Stimulated activated CD8-positive, alpha-beta memory T cell treated with anti-CD3 and anti-CD28 coated beads, Interleukin-7, amount 100 ng/mL, for 24 hours (primary cell): ENCODE measurements at regions not wholly inside any gene's neighbourhood (a gene's known extent, or its start where the extent isn't known, plus 50 kb on each side); places are given as distances from the start of the nearest gene placed in this dataset.
"Not testable (repeated sequence)": the region's sequence is repeated elsewhere in the genome, so short reads cannot be mapped to it uniquely, and the experiment has no call there.

Source experiments
- DNase-seq: peaks from one replicate; pipeline ENCODE4 v3.0.0-alpha.2; 2020; ENCODE audit warnings: low read depth

DNA sequence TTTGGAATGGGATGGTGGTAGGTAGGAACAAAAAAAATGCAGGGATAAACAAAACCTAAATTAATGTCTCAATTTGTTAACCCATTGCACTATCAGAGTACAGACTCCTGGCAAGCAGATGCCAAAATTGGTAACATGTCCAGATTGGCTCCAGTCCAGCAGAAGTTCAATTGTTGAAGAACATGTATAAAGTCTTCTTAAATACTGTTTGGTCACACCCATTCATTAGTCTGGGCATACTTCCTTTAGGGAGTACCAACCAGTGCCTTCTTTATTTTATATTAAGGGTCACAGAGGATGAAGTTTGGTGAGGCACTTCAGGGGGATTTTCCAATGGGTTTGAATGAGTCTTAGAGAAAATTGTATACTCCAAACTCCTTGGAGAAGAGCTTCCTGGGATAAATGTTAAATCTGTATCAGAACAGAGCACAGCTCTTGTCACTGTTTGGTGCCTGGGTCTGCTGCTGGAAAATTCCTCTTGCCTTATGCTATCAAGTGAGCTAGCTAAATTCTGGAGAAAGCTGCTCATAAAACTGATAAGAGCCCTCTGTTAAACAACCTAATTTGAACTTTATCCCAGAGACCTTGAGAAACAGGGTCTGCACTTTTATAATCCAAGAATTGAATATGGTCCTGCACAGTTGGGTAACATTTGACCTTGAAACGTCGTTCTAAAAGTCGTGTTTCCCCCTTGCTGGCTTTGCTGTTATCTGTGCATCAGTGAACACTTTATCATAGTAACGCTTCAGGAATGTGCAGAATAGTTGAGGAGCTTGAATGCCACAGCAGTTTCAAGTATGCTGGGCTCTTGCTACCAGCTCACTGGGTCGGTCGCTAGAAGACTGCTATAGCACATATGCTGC, 334.1 kb upstream of the CITED2 start:
- DNase-seq = no peak

DNA sequence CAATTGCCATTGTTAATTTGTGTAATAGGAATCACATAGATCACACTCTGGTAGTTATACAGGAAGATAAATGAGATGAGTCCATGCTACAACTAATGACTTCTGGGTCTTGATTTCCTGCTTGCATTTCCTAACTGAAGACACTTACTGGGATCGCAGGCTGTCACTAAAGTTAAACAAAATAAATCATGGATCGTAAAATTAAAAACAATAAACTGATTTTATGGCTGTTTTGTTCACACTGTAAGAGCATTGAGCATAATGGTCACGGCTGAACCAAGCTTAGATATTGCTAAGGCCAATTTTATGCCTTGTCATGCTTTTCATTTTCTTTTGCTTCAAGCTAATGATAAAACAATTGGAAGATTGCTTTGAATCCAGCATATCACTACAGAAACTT, 332.5 kb upstream of the CITED2 start:
- DNase-seq = no peak

DNA sequence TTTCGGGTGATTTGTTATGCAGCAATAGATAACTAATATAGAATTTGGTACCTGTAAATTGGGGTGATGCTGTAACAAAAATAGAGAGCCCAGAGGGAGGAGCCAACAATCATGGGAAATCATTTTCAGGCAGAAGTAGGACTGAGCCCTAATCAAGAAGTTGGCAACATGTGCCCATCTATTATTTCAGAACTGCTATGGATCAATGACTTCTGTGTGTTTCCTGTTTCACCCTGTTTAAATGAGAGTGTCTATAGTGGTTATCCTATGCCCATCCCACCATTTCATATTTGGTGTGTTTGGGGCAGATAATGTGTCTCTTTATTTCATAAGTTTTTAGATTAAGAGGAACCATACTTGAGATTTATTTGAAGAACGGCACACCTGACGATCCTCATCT, 330.8 kb upstream of the CITED2 start:
- DNase-seq = no peak

DNA sequence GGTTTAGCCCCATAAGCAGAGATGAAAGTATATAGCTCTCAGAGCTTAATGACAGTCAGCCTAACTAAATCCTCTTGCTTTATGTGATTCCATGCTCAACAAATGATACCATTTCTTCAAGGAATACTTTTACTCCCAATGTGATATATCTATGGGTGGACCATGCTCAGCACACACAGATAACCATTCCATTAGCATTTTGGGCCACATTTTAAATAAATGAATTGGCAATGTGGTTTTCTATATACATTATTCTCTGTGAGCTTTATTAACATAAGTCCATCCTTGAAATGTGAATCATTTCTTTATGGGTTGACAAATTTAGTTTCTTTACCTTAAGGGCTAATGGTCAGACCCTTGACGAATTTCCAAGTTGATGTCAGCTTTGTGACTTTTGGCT, 329.3 kb upstream of the CITED2 start:
- no peak for DNase-seq

DNA sequence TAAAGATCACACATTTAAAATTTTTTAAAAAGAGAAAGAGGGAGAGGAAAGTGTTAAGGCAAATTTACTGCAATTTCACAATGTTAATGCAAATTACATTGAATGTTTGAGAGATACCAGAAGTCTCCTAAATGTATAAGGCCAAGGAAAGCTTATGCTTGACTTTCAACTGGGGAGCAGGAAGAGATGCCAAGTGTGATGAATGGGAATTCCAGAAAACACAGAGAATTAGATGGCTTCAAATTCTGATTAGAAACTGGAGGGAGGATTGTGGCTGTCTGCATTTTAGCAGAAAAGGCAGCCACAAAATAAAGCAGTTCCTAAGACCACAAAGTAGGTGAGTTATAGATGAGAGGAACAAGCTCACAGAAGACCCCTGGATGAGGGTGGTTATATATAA, 328.3 kb upstream of the CITED2 start:
- DNase-seq = no peak

DNA sequence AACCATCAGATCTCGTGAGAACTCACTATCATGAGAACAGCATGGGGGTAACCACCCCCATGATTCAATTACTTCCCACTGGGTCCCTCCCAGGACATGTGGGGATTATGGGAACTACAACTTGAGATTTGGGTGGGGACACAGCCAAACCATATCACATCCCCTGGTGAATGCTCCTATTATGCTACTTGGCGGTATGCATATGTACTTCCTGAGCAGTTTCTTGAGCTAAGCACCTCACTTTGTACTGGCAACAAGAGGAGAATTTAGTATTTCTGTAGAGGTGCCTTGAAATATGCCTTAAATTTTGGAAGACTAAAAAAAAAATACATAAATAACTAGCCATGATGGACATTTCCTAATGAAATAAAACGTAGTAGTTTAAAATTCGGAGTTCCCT, 327.2 kb upstream of the CITED2 start:
- DNase-seq = no peak

DNA sequence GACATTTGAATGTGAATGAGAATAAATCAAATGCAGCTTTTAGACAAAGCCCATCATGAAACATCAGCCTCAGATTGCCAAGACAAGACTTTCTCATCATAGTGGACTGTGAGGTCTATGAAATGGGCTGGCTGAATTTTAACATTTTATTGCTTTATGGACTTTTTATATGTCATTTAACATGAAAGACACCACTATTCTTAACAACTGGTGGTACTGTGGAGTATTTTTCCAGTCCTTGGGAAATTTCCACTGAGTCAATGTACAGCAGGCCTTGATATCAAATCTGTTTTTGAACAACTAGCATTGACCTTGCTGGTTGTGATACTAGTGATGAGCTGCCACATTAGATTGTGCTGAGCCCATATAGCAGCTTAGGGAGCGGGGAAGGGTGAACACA, 326.6 kb upstream of the CITED2 start:
- DNase-seq = no peak

DNA sequence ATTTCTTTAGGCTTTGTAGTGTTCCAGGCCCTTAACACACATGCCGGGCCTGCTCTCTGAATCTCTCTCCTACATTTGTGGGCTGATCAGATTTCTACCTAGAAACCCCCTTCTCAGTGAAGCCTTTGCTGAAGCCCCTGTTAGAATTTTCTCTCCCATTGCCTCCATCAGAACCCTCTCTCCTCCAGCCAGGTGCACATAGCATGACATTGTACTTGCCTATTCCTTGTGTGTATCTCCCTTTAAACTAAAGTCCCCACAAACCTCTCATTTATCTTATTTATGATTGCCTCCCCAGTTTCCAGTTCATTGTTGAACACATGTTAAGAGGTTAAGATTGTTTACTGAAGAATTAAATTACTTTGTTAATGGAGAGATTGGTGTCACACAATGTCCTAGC, 325.5 kb upstream of the CITED2 start:
- no peak for DNase-seq

DNA sequence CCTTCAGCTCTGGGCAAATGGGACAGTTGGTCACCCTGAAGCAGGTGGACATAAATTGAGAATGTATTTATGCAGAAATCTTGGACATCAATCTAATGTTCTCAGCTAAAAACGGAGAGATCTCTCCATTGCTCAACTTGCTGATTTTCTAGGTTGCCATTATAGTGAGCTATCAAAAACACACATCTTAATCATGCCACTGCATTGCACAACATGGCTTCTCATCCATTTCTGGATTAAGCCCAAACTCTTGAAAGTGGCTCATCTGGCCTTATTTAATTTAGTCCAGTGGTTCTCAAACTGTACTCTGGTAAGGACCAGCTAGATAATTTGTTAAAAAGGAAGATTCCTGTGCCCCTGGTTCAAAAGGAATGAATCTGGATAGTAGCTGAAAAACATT, 324.9 kb upstream of the CITED2 start:
- no peak for DNase-seq

DNA sequence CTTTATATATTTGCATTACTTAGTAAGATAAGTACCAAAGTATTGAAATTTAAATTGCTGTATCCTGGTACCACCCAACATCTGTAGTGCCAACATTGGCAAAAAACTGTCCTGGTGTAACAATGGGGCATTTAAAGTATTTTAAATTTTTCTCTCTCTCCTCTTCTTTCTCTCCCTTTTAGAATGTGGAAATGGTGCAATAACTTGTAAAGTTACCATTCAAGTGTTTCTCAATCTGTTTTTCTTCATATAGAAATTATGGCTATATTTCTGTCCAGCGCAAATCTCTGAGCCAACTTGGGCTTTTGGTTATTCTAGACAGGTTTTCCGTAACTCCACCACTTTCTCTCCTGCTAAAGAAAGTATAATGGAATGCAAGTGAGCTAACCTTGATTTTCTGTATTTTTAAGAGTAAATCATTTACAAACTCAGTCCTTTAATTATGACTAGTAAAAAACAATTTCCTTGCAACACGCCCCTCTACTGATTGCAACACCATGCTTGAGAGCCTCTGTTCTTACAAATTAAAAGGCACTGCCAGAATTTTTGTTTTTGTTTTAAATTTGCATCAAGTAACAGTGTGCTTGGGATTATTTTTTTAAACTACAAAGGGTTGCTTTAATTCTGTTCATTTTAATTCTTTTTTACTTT, 324.2 kb upstream of the CITED2 start:
- no peak for DNase-seq

DNA sequence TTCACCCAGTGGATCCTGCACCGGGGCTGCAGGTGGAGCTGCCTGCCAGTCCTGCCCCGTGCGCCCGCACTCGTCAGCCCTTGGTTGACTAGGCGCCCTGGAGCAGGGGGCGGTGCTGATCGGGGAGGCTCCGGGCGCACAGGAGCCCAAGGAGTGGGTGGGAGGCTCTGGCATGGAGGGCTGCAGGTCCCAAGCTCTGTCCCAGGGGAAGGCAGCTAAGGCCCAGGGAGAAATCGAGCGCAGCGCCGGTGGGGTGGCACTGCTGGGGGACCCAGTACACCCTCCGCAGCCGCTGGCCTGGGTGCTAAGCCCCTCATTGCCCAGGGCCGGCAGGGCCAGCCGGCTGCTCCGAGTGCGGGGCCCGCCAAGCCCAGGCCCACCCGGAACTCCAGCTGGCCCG, 323.4 kb upstream of the CITED2 start:
- DNase-seq = not testable (repeated sequence)

DNA sequence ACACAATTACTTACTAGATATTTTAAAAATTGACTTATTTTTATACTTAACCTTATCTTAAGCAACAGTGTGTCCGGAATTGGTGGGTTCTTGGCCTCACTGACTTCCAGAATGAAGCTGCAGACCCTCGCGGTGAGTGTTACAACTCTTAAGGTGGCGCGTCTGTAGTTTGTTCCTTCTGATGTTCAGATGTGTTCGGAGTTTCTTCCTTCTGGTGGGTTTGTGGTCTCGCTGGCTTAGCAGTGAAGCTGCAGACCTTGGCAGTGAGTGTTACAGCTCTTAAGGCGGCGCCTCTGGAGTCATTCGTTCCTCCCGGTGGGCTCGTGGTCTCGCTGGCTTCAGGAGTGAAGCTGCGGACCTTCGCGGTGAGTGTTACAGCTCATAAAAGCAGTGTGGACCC, 322.5 kb upstream of the CITED2 start:
- not testable (repeated sequence) for DNase-seq

DNA sequence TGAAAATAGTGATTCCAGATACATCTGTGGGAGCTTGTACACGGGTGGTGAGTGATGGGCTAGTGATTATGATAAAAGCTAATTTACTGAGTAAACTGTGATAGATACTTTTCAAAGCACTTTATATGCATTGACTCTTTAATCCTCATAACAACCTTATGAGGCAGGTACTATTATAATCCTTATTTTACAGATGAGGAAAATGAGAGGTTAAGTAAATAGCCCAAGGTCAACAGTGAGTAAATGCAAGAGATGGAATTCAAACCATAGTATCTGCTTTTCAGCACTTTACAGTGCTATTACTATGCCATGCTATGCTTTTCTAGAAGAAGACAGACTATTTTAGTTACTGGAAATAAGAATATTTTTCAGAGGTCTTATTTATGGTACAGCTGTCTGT, 320.9 kb upstream of the CITED2 start:
- DNase-seq = no peak

DNA sequence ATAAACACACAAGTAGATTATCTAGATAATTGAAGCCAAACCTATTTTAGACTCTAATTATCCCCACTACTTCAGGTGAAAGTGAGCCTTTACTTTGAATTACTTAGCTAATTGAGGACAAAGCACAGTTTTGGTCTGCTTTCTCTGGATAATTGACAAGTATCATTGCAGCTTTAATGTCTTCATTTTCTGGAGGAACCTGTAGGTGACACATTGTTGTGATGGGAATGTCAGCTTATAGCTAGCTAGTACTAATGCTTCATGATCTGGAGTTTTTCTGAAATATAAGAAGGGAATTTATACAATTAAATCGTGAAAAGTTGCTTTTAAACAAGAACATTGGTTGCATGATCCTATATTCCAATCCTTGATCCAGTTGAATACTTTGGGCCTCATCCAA, 319.3 kb upstream of the CITED2 start:
- no peak for DNase-seq

DNA sequence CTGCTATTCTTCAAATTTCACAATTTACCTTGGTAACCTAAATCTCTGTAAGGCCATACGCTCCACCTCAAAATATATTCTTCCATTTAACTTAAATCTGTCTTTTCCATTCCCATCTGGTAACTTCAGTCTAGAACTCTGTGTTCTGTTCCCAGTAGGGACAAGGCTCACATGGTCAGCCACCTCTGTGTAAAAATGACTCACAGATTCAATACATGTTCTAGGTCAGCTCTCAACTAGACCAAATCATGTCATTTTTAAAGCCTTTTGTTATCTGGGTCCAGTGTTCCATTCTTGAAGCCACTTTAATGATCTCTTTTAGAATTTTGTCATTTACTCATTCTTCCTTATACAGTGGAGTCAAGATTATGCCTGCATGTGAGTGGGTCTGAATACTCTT, 315.6 kb upstream of the CITED2 start:
- DNase-seq = no peak

DNA sequence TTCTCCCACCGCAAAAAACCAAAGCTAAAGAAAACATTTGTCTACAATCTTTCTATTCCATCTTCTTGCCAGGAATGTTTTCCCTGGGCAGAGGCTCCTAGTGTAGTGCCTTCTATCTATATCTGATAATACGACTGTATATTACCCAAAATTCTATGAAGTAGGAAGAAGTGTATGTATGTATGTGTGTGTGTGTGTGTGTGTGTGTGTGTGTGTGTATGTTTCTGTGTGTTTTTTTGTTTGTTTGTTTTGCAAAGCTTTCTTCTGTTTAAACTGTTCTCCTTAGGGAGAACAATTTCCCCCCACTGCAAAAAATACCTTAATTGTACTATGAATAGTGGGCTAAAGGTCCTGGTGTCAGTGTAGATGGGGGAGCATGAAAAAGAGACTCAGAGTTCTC, 312.6 kb upstream of the CITED2 start:
- no peak for DNase-seq

DNA sequence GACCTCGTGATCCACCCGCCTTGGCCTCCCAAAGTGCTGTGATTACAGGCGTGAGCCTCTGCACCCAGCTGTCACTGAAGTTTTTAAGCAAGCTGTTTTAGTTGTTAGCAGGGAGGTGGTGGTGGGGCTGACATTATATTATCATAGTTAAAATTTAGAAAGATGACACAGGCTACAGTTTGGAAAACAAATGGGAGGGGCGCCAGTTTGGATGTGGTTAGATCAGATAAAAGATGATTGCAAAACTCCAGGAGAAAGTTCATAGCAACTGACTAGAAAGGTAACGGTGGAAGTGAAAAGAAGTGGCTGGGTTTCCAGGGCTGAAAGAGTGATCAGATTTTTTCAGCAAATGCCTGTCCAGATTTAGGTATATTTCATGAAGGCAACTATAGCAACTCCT, 311.9 kb upstream of the CITED2 start:
- DNase-seq = no peak

DNA sequence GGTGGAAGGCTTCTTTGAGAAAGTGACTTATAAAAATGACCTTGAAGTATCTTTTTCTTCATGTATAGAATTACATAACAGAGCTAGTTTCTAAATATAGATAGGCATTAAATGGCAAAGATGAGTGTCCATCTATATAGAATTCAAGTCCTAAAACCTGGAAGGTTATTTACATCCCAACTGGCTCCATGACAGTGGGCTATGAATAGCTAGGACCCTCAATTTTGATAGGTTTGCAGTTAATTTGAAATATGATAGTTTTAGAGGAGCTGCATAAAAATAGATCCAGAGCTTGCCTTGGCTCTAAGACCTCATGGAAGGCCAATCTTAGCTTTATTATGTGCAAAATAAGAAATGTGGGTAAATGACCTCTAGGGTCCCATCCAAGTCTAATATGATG, 310.6 kb upstream of the CITED2 start:
- no peak for DNase-seq

DNA sequence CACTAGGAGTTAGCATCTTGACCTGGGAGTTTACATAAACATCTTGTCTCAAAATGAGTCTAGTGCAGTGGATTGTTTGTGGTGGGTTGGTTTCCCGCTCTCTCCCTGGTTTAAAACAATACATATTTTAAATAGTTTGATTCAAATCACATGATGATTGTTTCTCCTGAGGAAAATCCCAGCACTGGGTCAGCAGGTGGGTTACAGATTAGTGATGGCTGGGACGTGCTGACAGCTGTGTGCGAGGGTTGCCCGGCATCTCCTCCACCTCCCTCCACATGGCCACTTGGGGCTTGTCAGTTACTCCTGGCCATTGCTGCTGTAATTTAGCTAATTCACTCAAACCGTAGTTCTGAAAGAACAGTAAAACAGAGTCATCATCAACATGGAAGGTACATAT, 306.4 kb upstream of the CITED2 start:
- no peak for DNase-seq

DNA sequence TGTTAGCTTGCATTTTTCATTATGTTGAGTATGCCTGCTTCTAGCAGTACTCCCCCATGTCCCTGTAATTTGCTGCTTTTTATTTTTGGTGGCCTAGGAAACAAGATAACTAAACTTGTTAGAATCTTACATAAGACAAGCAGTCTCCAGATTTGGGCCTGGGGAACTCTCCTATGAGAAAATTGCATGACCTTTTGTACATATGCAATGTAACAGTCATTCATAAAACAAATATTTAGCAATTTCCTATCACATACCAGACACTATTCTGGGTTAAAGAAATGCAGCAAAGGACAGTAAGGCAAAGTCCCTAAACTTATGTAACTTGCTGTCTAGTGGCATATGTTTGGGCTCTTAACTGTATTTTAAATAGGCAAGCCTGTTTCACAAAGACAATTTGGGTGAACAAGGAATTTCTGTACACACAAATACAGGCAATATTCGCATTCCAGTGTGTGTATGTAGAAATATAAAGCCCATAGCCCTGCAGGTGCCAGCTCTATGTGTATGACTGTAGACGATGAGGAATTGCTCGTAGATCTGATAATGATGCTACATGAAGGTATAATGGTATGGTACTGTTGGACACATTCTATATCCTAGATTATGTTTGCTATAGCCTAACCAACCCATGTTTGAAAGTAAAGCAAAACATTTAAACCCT, 305.2 kb upstream of the CITED2 start:
- DNase-seq = no peak

DNA sequence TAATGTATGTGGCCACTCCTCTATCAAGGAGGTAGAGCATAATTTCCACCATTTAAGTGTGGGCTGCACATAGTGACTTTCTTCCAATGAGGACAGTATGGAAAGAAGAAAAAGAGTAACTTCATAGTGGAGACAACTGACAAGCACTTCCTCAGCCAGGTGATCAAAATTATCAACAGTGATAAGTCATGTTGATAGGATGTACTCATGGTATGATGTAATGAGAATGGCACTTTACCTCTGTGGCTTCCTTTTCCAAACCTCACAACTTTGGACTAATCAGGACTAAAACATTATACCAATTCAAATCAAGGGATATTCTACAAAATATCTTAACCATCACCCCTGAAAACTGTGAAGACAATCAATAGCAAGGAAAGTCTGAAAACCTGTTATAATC, 302.3 kb upstream of the CITED2 start:
- no peak for DNase-seq

DNA sequence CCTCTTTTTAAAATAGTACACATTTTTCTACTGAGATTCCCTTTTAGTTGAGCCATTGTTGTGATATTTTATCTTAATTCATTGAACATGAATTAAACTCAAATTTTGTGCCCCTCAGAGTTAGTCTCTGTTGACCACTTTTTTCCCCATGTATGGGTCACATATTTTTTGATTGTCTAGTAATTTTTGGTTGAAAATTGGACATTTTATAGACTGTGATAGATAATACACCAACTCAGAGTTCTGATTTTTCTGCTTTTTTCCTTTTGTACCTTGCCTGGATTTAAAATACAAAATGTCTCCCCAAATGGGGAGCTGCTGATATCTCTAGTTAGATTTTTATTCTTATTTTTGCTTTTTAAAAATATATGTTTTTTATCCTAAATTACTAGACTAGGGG, 291.8 kb upstream of the CITED2 start:
- DNase-seq = no peak

DNA sequence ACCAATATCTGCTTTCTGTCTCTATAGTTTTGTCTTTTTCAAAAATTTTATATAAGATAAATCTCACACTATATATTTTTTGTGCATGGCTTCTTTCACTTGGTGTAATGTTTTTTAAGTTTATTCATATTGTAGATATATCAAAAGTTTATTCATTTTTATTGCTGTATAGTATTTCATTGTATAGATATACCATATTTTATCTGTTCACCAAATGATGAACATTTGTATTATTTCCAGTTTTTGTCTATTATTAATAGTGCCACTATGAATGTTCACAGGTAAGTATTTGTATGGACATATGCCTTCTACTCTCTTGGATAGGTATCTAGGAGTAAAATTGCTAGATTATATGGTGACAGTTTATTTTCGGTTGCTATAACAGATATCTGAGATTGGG, 289.5 kb upstream of the CITED2 start:
- DNase-seq = no peak
